HCEC 1CT (cell line): ENCODE measurements at regions not wholly inside any gene's neighbourhood (a gene's known extent, or its start where the extent isn't known, plus 50 kb on each side); places are given as distances from the start of the nearest gene placed in this dataset.
A peak's percentile ranks its signal among the peaks of the same experiment; 100 is the strongest.

Experiments used
- DNase-seq: peaks from one replicate; pipeline ENCODE4 v3.0.0-alpha.2; 2017

- no peak for DNase-seq
These were observed 104.7 kb upstream of the SLC66A3 start for GRCh38 chr2:11050565-11050964.

- DNase-seq: no peak
These were observed 104.0 kb upstream of the SLC66A3 start for GRCh38 chr2:11051280-11051679.

DNA sequence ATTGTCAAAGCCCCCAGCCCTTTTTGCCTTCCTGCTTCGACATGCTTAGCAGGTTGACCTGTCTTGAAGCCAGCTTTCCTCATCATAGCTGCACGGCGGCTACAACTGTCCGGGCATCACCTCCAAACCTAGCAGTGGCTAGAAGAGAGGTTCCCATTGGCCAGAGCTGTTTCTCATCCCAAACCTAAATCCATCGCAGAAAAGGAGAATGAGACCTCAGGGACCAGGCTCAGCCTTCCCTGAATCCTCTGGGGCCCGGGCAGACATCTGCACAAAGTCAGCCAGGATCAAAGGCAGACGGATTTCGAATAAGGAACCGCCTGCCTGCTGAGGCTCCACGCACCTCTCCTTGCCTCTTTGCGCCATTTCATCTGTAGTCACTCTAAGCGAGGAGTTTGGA is 101.7 kb upstream of the SLC66A3 start:
- no peak for DNase-seq

- no peak for DNase-seq
These were observed 100.2 kb upstream of the SLC66A3 start for GRCh38 chr2:11054783-11055678.

DNA sequence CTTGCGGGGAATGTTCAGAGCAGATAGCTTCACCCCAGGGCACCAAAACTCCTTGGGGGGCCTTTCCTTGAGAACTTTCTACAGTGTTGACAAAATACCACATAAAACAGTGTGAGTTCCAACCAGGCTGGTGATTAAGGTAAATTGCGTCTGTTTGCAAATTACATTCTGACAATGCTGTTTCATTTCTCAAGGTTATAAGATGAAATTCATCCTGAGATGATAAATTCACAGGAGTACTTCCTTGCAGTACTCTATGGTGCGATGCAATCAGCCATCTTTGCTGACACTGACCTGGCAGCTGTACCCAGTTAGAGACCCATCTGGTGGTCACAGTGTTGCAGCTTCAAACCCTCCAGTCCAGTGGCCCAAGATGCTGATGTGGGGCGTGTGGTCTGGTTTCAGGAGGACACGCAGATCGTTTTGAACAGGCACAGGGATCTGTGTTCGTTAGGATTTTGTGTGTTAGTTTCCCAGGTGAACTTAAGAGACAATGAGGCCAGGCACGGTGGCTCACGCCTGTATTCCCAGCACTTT is 99.5 kb upstream of the SLC66A3 start:
- DNase-seq: no peak

DNA sequence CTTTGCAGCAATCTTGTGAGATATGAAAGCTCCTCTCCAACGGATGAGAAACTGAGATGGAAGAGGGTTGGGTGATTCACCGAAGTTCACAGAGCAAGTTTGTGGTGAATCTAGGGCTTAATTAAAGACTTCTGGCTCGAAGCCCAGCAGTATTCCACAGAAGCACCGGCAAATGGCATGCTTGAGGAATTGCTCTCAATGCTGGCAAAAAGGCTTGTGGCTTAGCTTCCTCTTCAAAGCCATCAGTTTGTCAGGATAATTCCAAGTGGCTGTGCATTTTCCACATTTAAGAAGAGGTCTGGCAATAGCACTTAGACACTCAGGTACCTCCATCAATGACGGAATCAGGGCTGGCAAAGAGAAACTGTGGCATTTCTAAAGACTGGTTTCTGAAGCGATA is 98.7 kb upstream of the SLC66A3 start:
- peak; percentile 84 for DNase-seq

- no peak for DNase-seq
These were observed 98.2 kb upstream of the SLC66A3 start for GRCh38 chr2:11057031-11057430.

DNA sequence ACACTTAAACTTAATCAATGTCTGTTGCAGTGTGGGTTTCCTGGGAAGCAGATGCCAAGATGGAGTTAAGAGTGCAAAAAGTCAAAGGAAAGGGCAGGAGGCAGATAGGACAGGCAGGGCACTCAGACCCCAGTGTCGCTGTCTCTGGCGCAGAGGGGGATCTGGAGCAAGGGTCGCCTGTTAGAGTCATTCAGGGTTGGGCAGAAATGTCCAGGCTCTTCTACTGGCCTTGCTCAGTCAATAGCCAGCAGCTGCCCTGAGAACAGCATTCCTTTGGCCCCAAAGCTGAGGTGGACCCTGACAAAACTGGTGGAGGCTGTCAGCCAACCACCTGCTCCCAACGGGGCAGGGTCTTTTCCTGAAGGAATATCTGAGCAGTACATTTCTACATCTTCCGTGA is 97.1 kb upstream of the SLC66A3 start:
- no peak for DNase-seq

- DNase-seq: no peak
These were observed 94.7 kb upstream of the SLC66A3 start for GRCh38 chr2:11060376-11061169.

- no peak for DNase-seq
These were observed 89.3 kb upstream of the SLC66A3 start for GRCh38 chr2:11065833-11066485.

GRCh38 chr2:11067221-11068078 is 87.8 kb upstream of the SLC66A3 start:
- no peak for DNase-seq

DNA sequence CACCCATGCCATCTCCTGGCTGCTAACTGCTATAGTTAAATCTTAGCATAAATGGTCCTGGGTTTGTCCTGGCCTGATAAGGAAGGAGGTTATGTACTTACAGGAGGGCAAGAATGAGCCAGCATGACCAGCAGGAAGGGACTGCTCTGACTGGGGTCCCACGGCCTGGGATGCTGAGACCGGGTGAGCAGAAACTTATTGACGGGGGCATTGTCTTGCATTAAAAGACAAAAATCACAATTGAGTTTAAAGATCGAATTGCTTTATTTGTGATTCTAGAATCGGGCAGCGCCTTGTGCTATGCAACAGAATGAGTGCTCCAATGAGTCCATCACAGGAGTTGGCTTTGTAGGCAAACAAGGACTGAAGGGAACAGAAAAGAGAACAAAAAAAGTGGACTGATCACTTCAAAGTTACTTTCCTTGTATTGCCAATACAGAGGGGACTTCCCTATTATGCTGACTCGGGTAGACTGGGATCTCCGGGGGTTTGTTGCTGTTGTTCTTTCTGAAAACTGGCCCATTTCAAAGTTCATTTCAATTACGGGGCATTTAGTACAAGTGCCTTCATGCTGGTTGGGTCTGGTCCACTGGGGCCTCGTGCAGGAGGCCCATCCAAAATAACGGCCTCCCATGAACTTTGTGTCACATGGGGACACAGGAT is 87.1 kb upstream of the SLC66A3 start:
- no peak for DNase-seq

DNA sequence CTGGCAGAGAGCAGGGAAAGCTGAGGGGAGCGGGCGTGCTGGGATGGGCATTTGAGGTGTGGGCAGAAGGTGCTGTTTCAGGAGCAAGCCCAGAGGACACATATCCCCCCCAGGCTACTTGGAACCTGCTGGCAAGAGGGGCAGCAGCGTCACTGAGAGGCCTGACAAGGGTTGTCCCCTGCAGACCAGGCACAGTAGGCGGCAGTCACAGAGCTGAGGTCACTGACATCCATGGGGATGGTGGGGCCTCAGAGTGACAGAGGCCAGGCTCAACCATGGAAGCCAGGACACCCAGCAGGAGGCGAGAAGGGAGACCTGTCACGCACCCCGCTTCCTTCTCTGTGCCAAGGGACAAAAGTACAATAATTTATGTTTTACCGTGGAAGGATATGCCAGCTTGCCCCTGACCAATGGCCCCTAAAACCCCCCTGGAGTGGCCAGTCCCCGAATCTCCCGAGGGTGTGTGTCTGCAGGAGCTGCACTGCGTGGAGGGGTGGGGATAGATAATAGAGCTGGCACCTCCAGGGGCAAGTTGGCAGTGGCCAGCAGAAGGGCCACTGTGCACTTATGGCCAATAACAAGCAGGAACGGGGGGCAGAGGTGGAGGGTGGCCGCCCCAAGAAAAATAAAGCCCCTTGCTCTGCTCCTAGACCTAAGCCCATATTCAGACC is 86.3 kb upstream of the SLC66A3 start:
- DNase-seq: no peak

GRCh38 chr2:11069566-11070185 is 85.6 kb upstream of the SLC66A3 start:
- no peak for DNase-seq

- no peak for DNase-seq
These were observed 84.1 kb upstream of the SLC66A3 start for GRCh38 chr2:11071211-11071610.

DNA sequence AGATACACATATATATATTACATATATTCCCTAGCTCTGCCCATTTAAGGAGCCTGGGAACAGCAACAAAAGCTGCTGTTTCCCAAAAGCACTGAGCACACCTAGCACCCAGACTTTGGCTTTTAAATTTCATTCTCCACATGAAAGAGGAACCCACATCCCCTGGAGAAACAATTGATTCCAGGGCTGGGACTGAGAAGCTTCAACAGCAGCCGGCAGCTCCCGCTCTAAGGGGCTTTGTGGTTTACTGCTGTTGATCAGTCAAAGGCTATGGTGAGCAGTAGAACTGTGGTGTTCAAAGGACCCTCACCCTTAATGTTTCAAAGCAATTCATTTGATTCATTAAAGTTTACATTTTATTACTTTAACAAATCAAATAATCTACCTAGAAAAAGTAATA is 83.3 kb upstream of the SLC66A3 start:
- no peak for DNase-seq

DNA sequence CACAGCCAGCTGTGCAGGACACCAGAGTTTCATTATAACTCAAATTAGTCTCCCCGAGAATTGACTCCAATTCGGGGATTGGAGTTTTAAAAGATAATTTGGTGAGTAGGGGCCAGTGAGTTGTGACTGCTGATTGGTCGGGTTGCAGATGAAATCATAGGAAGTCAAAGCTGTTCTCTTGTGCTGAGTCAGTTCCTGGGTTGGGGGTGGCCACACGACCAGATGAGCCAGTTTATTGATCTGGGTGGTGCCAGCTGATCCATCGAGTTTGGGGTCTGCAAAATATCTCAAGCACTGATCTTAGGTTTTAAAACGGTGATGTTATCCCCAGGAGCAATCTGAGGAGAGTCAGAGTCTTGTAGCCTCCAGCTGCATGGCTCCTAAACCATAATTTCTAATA is 82.7 kb upstream of the SLC66A3 start:
- no peak for DNase-seq

DNA sequence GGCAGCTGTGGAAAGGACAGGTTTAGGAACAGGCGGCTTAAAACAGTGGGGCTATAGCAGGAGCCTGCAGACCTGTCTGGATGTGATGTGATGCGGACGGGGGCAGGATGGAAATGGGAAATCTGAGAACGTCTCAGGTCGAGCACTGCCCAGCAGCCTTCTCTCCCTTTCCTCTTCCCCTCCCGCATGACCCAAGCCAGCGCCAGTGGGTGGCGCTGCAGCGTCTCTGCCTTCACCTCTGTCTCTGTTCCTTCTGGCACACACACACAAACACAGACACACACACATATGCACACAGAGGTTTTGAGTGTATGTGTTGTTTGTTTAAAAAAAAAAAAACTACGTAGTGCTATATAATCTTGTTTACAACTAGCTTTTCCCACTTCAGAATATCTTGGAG is 82.0 kb upstream of the SLC66A3 start:
- DNase-seq: peak; percentile 24

DNA sequence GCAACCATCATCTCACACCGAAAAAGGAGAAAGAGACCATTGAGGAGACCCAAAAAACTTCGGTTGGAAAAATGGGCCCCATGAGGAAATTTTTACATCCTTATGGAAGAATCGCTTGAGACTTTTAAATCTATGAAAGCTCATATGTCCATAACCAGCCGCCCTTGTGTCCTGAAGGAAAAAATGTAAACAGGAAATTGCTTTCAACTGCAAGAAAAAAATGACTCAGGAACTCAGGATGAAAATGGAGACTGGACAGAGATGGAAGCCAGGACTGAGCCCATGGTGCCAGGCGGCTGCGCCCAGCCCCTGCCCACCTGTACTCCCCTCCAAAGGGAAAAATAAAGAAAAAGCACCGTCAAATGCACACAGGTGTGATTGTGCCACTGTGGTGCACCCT is 81.5 kb upstream of the SLC66A3 start:
- DNase-seq: peak; percentile 71

GRCh38 chr2:11074246-11074820 is 80.9 kb upstream of the SLC66A3 start:
- no peak for DNase-seq
